ENCODE measurements at regions not wholly inside any gene's neighbourhood (a gene's known extent, or its start where the extent isn't known, plus 50 kb on each side); places are given as distances from the start of the nearest gene placed in this dataset.

- H3K79me2 ChIP-seq (ENCODE audit: insufficient read depth, low read depth) = no peaks in the 10 kb centered on the region
- H4K20me1 ChIP-seq (ENCODE audit: insufficient read depth) = no peaks in the 10 kb centered on the region
- H3K27ac ChIP-seq = no peak overlapping the region
- H3K4me1 ChIP-seq (ENCODE audit: low read depth, poor library complexity, severe bottlenecking) = no peaks in the 10 kb centered on the region
- H3K36me3 ChIP-seq (ENCODE audit: insufficient read depth) = no peaks in the 10 kb centered on the region
- no peaks in the 10 kb centered on the region for H3K27me3 ChIP-seq (ENCODE audit: insufficient read depth, low read depth)
- no peak overlapping the region for H3K4me3 ChIP-seq (IDR thresholded peaks at IDR 0.05; ENCODE audit: insufficient read depth, low read depth, low read length)
- H3K4me2 ChIP-seq = no peak overlapping the region
- H2AFZ ChIP-seq (ENCODE audit: low read depth) = no peak overlapping the region
- H3K9ac ChIP-seq = no peak overlapping the region
- no peak for TF ChIP-seq CTCF (conservative IDR thresholded peaks at IDR 0.05; ENCODE audit: low read depth, low read length)
Measured at GRCh38 chr1:199746666-199747384, 280.7 kb upstream of the NR5A2 start.

GRCh38 chr1:199747984-199748383 is 279.5 kb upstream of the NR5A2 start:
- no peak for TF ChIP-seq CTCF (conservative IDR thresholded peaks at IDR 0.05; ENCODE audit: low read depth, low read length)
- H3K4me2 ChIP-seq = no peak overlapping the region

GRCh38 chr1:199751506-199751905 is 276.0 kb upstream of the NR5A2 start:
- H3K79me2 ChIP-seq (ENCODE audit: insufficient read depth, low read depth) = no peaks in the 10 kb centered on the region
- no peak overlapping the region for H3K4me3 ChIP-seq (IDR thresholded peaks at IDR 0.05; ENCODE audit: insufficient read depth, low read depth, low read length)
- TF ChIP-seq CTCF (conservative IDR thresholded peaks at IDR 0.05; ENCODE audit: low read depth, low read length) = no peak
- no peaks in the 10 kb centered on the region for H3K27me3 ChIP-seq (ENCODE audit: insufficient read depth, low read depth)
- no peaks in the 10 kb centered on the region for H3K4me1 ChIP-seq (ENCODE audit: low read depth, poor library complexity, severe bottlenecking)
- H3K4me2 ChIP-seq = no peak overlapping the region
- H3K27ac ChIP-seq = no peak overlapping the region
- H3K9ac ChIP-seq = no peak overlapping the region
- no peaks in the 10 kb centered on the region for H4K20me1 ChIP-seq (ENCODE audit: insufficient read depth)
- no peaks in the 10 kb centered on the region for H3K36me3 ChIP-seq (ENCODE audit: insufficient read depth)
- H2AFZ ChIP-seq (ENCODE audit: low read depth) = no peak overlapping the region

More at GRCh38 chr1:199747984-199748383, 279.5 kb upstream of the NR5A2 start:
- no peaks in the 10 kb centered on the region for H3K4me1 ChIP-seq (ENCODE audit: low read depth, poor library complexity, severe bottlenecking)
- H3K27ac ChIP-seq = no peak overlapping the region
- H3K79me2 ChIP-seq (ENCODE audit: insufficient read depth, low read depth) = no peaks in the 10 kb centered on the region
- no peak overlapping the region for H2AFZ ChIP-seq (ENCODE audit: low read depth)
- no peaks in the 10 kb centered on the region for H3K27me3 ChIP-seq (ENCODE audit: insufficient read depth, low read depth)
- no peak overlapping the region for H3K9ac ChIP-seq
- H3K4me3 ChIP-seq (IDR thresholded peaks at IDR 0.05; ENCODE audit: insufficient read depth, low read depth, low read length) = no peak overlapping the region
- H3K36me3 ChIP-seq (ENCODE audit: insufficient read depth) = no peaks in the 10 kb centered on the region
- no peaks in the 10 kb centered on the region for H4K20me1 ChIP-seq (ENCODE audit: insufficient read depth)

GRCh38 chr1:199751962-199752687 is 275.4 kb upstream of the NR5A2 start:
- Histone ChIP-seq H3K9ac (no peak overlapping the region), H3K4me2 (no peak overlapping the region), H3K27me3 (ENCODE audit: insufficient read depth, low read depth) (no peaks in the 10 kb centered on the region), H3K79me2 (ENCODE audit: insufficient read depth, low read depth) (no peaks in the 10 kb centered on the region), H3K4me3 (IDR thresholded peaks at IDR 0.05; ENCODE audit: insufficient read depth, low read depth, low read length) (no peak overlapping the region), H3K27ac (no peak overlapping the region), H2AFZ (ENCODE audit: low read depth) (no peak overlapping the region), H3K36me3 (ENCODE audit: insufficient read depth) (no peaks in the 10 kb centered on the region), H3K4me1 (ENCODE audit: low read depth, poor library complexity, severe bottlenecking) (no peaks in the 10 kb centered on the region), H4K20me1 (ENCODE audit: insufficient read depth) (no peaks in the 10 kb centered on the region)
- TF ChIP-seq CTCF (conservative IDR thresholded peaks at IDR 0.05; ENCODE audit: low read depth, low read length) = no peak
